ENCODE measurements at regions not wholly inside any gene's neighbourhood (a gene's known extent, or its start where the extent isn't known, plus 50 kb on each side); places are given as distances from the start of the nearest gene placed in this dataset.

GRCh38 chr11:42444406-42444805, 867.4 kb upstream of the API5 start (continued):
- no peak for TF ChIP-seq ZNF768 (CRISPR knock-in tag; IDR thresholded peaks at IDR 0.05)
- no peak for TF ChIP-seq MYNN (CRISPR knock-in tag; IDR thresholded peaks at IDR 0.05; ENCODE audit: low read depth)
- TF ChIP-seq BHLHE40 (IDR thresholded peaks at IDR 0.05; ENCODE audit: low read length) = no peak
- TF ChIP-seq MLLT10 (CRISPR knock-in tag; IDR thresholded peaks at IDR 0.05) = no peak
- TF ChIP-seq ZNF275 (CRISPR knock-in tag; IDR thresholded peaks at IDR 0.05; ENCODE audit: borderline replicate concordance) = no peak
- no peak for TF ChIP-seq SP1 (IDR thresholded peaks at IDR 0.05)
- no peak for TF ChIP-seq SP1 (CRISPR knock-in tag; IDR thresholded peaks at IDR 0.05)
- no peak for TF ChIP-seq THAP8 (CRISPR knock-in tag; IDR thresholded peaks at IDR 0.05; ENCODE audit: borderline replicate concordance)

GRCh38 chr11:42462558-42463310, 849.1 kb upstream of the API5 start:
- H3K27ac ChIP-seq (ENCODE audit: extremely low read length, insufficient read depth, low read length) = no peak overlapping the region
- no peak overlapping the region for H3K9ac ChIP-seq (ENCODE audit: insufficient read depth, low read depth, low read length)
- intact Hi-C loops (cut with micrococcal nuclease; ENCODE audit: unreplicated experiment) = no loop called here
- 3% methylated on average over 8 of the region's 8 CpGs for WGBS (ENCODE audit: low lambda C conversion rate)
- no TSS peak for BruUV-seq (replicated peaks)
- H2AFZ ChIP-seq (ENCODE audit: low read length) = no peak overlapping the region
- no peak for TF ChIP-seq ZNF766 (CRISPR knock-in tag; IDR thresholded peaks at IDR 0.05; ENCODE audit: borderline replicate concordance)
- TF ChIP-seq PAWR (CRISPR knock-in tag; IDR thresholded peaks at IDR 0.05; ENCODE audit: borderline replicate concordance) = no peak
- in situ Hi-C loops (cut with HindIII; ENCODE audit: extremely low pct_ligation_motif_present, low pct_unique_long_range_greater_than_20kb) = no loop called here
- ChIA-PET POLR2A (no interaction called here), CTCF (ENCODE audit: low intra/inter-chr PET ratio, low total read pairs) (no interaction called here)
- H3K27me3 ChIP-seq (ENCODE audit: control insufficient read depth in 1 of 2, insufficient read depth in 2 of 2, low read length in 2 of 2) = no peaks in the 10 kb centered on the region
- ATAC-seq = no peak
- no peaks in the 10 kb centered on the region for H4K20me1 ChIP-seq (ENCODE audit: insufficient read depth, low read length)
- no peak overlapping the region for H3K4me2 ChIP-seq (ENCODE audit: low read depth, low read length)
- H3K36me3 ChIP-seq (replicated peaks in 1 of 2; ENCODE audit: control insufficient read depth in 1 of 2, insufficient read depth in 2 of 2, low read length in 2 of 2) = no peaks in the 10 kb centered on the region
- no peak for DNase-seq (ENCODE audit: low spot score)
- no peaks in the 10 kb centered on the region for H3K79me2 ChIP-seq (ENCODE audit: insufficient read depth, low read length)
- H3K4me1 ChIP-seq (ENCODE audit: insufficient read depth, low read length) = no peaks in the 10 kb centered on the region
- FAIRE-seq = no peak
- H3K4me3 ChIP-seq (replicated peaks in 1 of 3; ENCODE audit: insufficient read depth in 1 of 3, low read depth in 2 of 3, low read length in 3 of 3) = no peak overlapping the region
- peaks cover 53% of the 10 kb centered on the region for H3K9me3 ChIP-seq (ENCODE audit: low read length)
